Gastroesophageal sphincter (tissue), 3 donors: ENCODE measurements at regions not wholly inside any gene's neighbourhood (a gene's known extent, or its start where the extent isn't known, plus 50 kb on each side); places are given as distances from the start of the nearest gene placed in this dataset.

Experiments used
- POLR2A ChIP-seq, 2 donors: fragments of 450-650 bp; IDR thresholded peaks; one replicate each; pipeline ENCODE4 v1.6.1; 2017; ENCODE audit warnings: antibody characterized with exemption in 2 of 2, mild to moderate bottlenecking in 2 of 2, moderate library complexity in 1 of 2
- TF ChIP-seq, protein P1 (sequence below), 4 experiments: fragments of 200-600 bp in 2 of 4; fragments of 450-650 bp in 2 of 4; sonication (generic) in 1 of 4; IDR thresholded peaks; one replicate each; pipeline ENCODE4 v1.5.1; 2017 to 2019; ENCODE audit warnings: antibody characterized with exemption in 4 of 4, mild to moderate bottlenecking in 2 of 4, moderate library complexity in 2 of 4

DNA sequence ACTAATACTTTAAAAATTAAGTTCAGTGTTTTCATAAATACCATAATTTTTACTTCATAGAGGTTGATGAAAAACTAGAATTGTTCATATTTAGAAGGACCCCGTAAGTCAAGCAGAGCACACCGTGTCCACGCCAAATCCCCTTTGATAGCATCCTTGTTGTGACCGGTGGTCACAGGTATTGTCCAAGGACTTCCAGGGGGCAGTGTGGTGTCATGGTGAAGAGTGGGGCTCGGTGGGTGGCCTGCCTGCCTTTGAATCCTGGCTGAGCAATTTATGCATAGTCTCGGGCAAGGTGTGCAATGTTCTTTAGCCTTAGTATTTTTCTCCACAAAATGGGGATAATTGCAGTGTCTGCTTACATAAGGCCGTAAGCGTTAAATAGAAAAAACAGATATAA, 169.9 kb downstream of the KTN1 start:
- TF ChIP-seq, protein P1, sequence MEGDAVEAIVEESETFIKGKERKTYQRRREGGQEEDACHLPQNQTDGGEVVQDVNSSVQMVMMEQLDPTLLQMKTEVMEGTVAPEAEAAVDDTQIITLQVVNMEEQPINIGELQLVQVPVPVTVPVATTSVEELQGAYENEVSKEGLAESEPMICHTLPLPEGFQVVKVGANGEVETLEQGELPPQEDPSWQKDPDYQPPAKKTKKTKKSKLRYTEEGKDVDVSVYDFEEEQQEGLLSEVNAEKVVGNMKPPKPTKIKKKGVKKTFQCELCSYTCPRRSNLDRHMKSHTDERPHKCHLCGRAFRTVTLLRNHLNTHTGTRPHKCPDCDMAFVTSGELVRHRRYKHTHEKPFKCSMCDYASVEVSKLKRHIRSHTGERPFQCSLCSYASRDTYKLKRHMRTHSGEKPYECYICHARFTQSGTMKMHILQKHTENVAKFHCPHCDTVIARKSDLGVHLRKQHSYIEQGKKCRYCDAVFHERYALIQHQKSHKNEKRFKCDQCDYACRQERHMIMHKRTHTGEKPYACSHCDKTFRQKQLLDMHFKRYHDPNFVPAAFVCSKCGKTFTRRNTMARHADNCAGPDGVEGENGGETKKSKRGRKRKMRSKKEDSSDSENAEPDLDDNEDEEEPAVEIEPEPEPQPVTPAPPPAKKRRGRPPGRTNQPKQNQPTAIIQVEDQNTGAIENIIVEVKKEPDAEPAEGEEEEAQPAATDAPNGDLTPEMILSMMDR (IDR thresholded peaks at IDR 0.05): no peak
- TF ChIP-seq POLR2A (IDR thresholded peaks at IDR 0.05): no peak
